ENCODE measurements at regions not wholly inside any gene's neighbourhood (a gene's known extent, or its start where the extent isn't known, plus 50 kb on each side); places are given as distances from the start of the nearest gene placed in this dataset.

DNA sequence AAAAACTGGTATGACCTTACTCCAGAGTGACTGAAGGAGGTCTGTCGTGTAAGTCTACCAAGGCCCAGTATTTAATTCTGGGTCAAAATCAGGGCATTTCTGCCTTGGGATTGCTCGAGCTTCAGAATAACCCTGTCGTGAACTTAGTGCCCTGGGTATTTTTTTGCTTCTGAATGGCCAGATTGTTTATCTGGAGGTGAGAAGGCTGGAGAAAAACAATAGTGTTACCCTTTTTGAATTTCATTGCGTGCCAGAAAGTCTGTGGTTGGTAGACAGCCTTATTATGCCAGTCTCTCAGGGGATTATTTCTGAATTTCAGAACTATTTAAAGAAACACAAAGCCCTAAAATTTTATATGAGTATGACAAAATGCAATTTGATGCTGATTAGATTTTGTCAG lies 323.4 kb downstream of the CSNK1G3 start:
- H3K4me2 ChIP-seq (ENCODE audit: control insufficient read depth, extremely low read depth, insufficient read depth, low read depth, low read length): no peak overlapping the region
- FAIRE-seq: no peak

DNA sequence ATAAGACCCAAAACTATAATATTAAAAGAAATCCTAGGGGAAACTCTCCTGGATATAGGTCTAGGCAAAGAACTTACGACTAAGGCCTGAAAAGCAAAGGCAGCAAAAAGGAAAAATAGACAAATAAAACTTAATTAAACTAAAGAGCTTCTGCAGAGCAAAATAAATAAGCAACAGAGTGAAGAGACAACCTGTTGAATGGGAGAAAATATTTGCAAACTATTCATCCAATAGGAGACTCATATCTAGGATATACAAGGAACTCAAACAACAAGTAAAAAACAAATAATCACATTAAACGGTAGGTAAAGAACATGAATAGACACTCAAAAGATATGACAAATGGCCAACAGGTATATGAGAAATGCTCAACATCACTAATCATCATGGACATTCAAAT lies 318.6 kb downstream of the CSNK1G3 start:
- Histone ChIP-seq H3K4me2 (ENCODE audit: control insufficient read depth, extremely low read depth, insufficient read depth, low read depth, low read length) (no peak overlapping the region), H3K36me3 (ENCODE audit: control insufficient read depth in 2 of 2, extremely low read depth in 1 of 2, insufficient read depth in 2 of 2, low read length in 2 of 2) (no peaks in the 10 kb centered on the region), H3K27ac (ENCODE audit: control insufficient read depth, insufficient read depth, low read length) (no peak overlapping the region), H4K20me1 (ENCODE audit: control insufficient read depth, extremely low read depth, insufficient read depth, low read length) (no peaks in the 10 kb centered on the region), H3K9me1 (ENCODE audit: control insufficient read depth, extremely low read depth, insufficient read depth, low read length) (no peaks in the 10 kb centered on the region), H3K4me1 (ENCODE audit: control insufficient read depth, extremely low read depth, insufficient read depth, low read length) (no peaks in the 10 kb centered on the region), H3K9ac (ENCODE audit: control insufficient read depth, extremely low read depth, insufficient read depth, low read length) (no peak overlapping the region), H3K9me3 (ENCODE audit: control insufficient read depth, low read depth, low read length) (no peaks in the 10 kb centered on the region), H3K4me3 (ENCODE audit: control insufficient read depth in 2 of 3, extremely low read depth in 1 of 3, insufficient read depth in 2 of 3, low read depth in 1 of 3, low read length in 3 of 3) (no peak overlapping the region), H3K79me2 (ENCODE audit: control insufficient read depth, insufficient read depth, low read length) (no peaks in the 10 kb centered on the region), H2AFZ (ENCODE audit: control insufficient read depth, low read length) (no peak overlapping the region), H3K27me3 (ENCODE audit: control insufficient read depth, extremely low read depth, insufficient read depth, low read length) (no peaks in the 10 kb centered on the region)
- no peak for DNase-seq (ENCODE audit: low read depth, low spot score)
- dilution Hi-C loops (cut with MboI; ENCODE audit: extremely low pct_ligation_motif_present, low sequenced_read_pairs): no loop called here
- FAIRE-seq: no peak
- TF ChIP-seq, protein P1, sequence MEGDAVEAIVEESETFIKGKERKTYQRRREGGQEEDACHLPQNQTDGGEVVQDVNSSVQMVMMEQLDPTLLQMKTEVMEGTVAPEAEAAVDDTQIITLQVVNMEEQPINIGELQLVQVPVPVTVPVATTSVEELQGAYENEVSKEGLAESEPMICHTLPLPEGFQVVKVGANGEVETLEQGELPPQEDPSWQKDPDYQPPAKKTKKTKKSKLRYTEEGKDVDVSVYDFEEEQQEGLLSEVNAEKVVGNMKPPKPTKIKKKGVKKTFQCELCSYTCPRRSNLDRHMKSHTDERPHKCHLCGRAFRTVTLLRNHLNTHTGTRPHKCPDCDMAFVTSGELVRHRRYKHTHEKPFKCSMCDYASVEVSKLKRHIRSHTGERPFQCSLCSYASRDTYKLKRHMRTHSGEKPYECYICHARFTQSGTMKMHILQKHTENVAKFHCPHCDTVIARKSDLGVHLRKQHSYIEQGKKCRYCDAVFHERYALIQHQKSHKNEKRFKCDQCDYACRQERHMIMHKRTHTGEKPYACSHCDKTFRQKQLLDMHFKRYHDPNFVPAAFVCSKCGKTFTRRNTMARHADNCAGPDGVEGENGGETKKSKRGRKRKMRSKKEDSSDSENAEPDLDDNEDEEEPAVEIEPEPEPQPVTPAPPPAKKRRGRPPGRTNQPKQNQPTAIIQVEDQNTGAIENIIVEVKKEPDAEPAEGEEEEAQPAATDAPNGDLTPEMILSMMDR (optimal IDR thresholded peaks at IDR 0.05 in 1 of 3, IDR thresholded peaks at IDR 0.05 in 1 of 3, conservative IDR thresholded peaks at IDR 0.05 in 1 of 3; ENCODE audit: extremely low read depth in 1 of 3, insufficient read depth in 2 of 3, low read length in 3 of 3): no peak
- no peak for TF ChIP-seq EZH2 (IDR thresholded peaks at IDR 0.05; ENCODE audit: low read length)

More for the DNA sequence above, 323.4 kb downstream of the CSNK1G3 start:
- Histone ChIP-seq H3K27me3 (ENCODE audit: control insufficient read depth, extremely low read depth, insufficient read depth, low read length) (no peaks in the 10 kb centered on the region), H2AFZ (ENCODE audit: control insufficient read depth, low read length) (no peak overlapping the region), H3K79me2 (ENCODE audit: control insufficient read depth, insufficient read depth, low read length) (no peaks in the 10 kb centered on the region), H3K27ac (ENCODE audit: control insufficient read depth, insufficient read depth, low read length) (no peak overlapping the region), H4K20me1 (ENCODE audit: control insufficient read depth, extremely low read depth, insufficient read depth, low read length) (no peaks in the 10 kb centered on the region), H3K9ac (ENCODE audit: control insufficient read depth, extremely low read depth, insufficient read depth, low read length) (no peak overlapping the region), H3K9me1 (ENCODE audit: control insufficient read depth, extremely low read depth, insufficient read depth, low read length) (no peaks in the 10 kb centered on the region), H3K4me1 (ENCODE audit: control insufficient read depth, extremely low read depth, insufficient read depth, low read length) (no peaks in the 10 kb centered on the region), H3K9me3 (ENCODE audit: control insufficient read depth, low read depth, low read length) (no peaks in the 10 kb centered on the region), H3K36me3 (ENCODE audit: control insufficient read depth in 2 of 2, extremely low read depth in 1 of 2, insufficient read depth in 2 of 2, low read length in 2 of 2) (no peaks in the 10 kb centered on the region), H3K4me3 (ENCODE audit: control insufficient read depth in 2 of 3, extremely low read depth in 1 of 3, insufficient read depth in 2 of 3, low read depth in 1 of 3, low read length in 3 of 3) (no peak overlapping the region)
- dilution Hi-C loops (cut with MboI; ENCODE audit: extremely low pct_ligation_motif_present, low sequenced_read_pairs): no loop called here
- DNase-seq (ENCODE audit: low read depth, low spot score): no peak
- no peak for TF ChIP-seq EZH2 (IDR thresholded peaks at IDR 0.05; ENCODE audit: low read length)
- TF ChIP-seq, protein P1 (optimal IDR thresholded peaks at IDR 0.05 in 1 of 3, IDR thresholded peaks at IDR 0.05 in 1 of 3, conservative IDR thresholded peaks at IDR 0.05 in 1 of 3; ENCODE audit: extremely low read depth in 1 of 3, insufficient read depth in 2 of 3, low read length in 3 of 3): no peak

Data from keratinocyte (primary cell).